Gastrocnemius medialis (tissue), 4 donors: ENCODE measurements at regions not wholly inside any gene's neighbourhood (a gene's known extent, or its start where the extent isn't known, plus 50 kb on each side); places are given as distances from the start of the nearest gene placed in this dataset.

ENCODE experiments used
- CTCF ChIP-seq, 5 experiments: fragments of 450-650 bp in 3 of 5; fragments of 200-600 bp in 2 of 5; sonication (generic) in 2 of 5; IDR thresholded peaks in 4 of 5; conservative IDR thresholded peaks in 1 of 5; 1 replicate in 4 of 5; 2 replicates in 1 of 5; pipeline ENCODE4 v1.5.1; 2016 to 2019; ENCODE audit warnings: antibody characterized with exemption in 5 of 5, mild to moderate bottlenecking in 3 of 5, moderate library complexity in 3 of 5
- POLR2A ChIP-seq, 2 donors: fragments of 450-650 bp; IDR thresholded peaks; one replicate each; pipeline ENCODE4 v1.6.1; 2017; ENCODE audit warnings: antibody characterized with exemption in 2 of 2, mild to moderate bottlenecking in 2 of 2, moderate library complexity in 2 of 2

GRCh38 chr16:63169100-63169499 is 1132.9 kb upstream of the CDH8 start:
- TF ChIP-seq POLR2A (IDR thresholded peaks at IDR 0.05) = no peak
- TF ChIP-seq CTCF (IDR thresholded peaks at IDR 0.05 in 4 of 5, conservative IDR thresholded peaks at IDR 0.05 in 1 of 5) = no peak
